GM21367 (cell line): ENCODE measurements at regions not wholly inside any gene's neighbourhood (a gene's known extent, or its start where the extent isn't known, plus 50 kb on each side); places are given as distances from the start of the nearest gene placed in this dataset.
"Not testable (repeated sequence)": the region's sequence is repeated elsewhere in the genome, so short reads cannot be mapped to it uniquely, and the experiment has no call there.

Experiments
- ATAC-seq: cut with Tn5 transposase; IDR thresholded peaks from one replicate; pipeline ENCODE4 v1.9.1; 2021; ENCODE audit not compliant: unreplicated experiment

DNA sequence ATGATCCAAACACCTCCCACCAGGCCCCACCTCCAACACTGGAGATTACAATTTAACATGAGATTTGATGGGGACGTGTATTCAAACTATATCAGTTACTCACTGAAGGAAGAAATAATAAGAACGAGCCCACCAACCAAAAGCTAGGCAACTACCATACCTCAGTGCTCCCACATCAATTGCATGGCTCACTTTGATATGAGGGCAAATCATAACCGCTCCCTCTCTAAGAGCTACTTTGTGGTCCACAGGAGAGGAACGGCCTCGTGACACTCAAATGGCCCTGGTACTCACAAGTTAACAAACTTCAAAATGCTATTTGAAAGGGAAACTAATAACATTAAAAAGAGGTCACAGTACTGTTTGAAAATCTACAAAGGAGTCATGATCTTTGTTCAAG, 170.7 kb upstream of the SLC7A11 start:
- no peak for ATAC-seq

DNA sequence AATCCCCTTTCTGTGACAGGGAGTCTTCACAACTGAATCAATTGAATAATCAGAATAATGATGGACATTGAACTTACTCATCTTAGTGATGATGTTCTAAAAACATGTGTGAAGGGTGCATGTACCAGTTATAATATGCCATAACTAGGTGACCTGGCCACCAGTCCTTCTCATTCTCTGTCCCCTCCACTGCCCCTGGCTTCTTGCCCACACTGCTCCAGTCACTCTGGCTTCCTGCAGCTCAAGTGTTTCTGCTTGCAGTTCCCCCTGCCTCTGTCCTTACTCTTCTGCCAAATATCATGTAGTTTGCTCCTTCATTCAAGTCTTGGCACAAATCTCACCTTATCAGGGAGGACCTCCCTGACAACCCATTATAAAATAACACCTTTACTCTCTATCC, 168.1 kb upstream of the SLC7A11 start:
- ATAC-seq = no peak

DNA sequence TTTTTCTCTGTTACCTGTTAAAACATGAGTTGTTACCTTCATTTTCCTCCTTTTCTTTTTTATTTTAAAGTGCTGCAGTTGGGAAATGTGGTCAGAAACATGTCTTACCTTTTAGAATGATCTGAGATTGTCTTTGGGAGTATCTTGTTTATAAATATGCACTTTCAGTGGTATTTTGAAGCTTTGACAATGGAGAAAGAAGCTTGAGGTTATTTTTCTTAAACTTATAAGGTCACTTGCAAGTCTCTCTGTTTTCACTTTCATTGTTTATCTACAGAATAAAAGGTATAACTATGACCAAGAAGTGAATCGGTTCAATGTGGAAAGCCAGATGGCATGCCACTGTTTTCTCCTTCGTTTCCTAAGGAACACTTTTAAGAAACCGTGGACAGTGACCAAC, 167.5 kb upstream of the SLC7A11 start:
- peak; percentile 37 for ATAC-seq

DNA sequence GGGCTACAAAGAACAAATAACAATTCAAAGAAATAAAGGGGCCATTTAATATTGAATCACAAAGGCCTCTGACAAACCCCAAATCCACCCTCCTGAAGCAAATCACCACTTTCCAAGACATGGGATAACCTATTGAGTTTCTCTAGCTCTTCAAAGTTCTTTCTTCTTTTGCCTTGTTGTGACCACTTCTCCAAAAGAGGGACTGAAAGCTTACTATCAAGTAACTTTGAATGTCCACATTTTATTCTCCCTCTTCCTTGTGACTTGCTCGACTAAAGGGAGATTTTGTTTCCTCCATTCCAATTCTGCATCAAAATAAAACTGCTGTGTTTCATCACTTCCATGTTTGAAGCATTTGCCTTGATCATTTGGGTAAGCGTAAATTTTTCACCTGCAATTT, 166.6 kb upstream of the SLC7A11 start:
- no peak for ATAC-seq

DNA sequence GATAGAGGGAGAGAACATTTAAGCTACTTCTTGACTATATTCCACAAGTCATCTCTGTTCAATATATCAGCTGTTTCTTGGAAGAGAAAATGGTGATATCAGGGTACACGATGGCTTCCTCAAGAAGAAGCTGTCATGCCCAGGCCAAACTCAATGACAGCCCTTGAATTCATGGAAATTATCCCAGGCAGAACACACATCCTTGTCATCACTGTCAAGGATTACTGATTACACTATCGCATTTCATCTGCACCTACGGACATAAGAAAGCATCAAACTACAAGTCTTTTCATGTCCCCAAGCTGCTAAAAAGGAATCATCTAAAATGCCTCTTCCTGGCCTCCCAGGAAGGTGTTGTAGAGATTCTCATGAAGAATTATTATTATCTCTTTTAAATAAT, 165.2 kb upstream of the SLC7A11 start:
- ATAC-seq = no peak

DNA sequence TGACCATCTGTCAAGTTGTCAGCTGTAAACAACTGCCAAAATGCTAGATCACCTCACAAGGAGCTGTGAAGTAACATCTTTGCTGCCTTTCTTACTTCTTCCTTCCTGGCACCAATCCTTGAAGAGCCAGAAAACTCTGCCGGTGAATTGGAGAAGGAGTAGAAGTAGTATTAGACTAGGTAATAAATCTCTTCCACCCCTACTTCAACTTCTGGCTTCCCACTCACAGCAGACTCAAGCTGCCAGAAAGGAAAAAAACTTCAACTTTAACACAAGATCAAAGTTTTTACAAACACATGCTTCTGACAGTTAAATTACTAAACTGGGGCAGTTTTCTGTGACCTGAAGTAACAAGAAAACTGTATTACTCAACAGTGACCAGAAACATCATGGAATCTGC, 164.7 kb upstream of the SLC7A11 start:
- no peak for ATAC-seq

DNA sequence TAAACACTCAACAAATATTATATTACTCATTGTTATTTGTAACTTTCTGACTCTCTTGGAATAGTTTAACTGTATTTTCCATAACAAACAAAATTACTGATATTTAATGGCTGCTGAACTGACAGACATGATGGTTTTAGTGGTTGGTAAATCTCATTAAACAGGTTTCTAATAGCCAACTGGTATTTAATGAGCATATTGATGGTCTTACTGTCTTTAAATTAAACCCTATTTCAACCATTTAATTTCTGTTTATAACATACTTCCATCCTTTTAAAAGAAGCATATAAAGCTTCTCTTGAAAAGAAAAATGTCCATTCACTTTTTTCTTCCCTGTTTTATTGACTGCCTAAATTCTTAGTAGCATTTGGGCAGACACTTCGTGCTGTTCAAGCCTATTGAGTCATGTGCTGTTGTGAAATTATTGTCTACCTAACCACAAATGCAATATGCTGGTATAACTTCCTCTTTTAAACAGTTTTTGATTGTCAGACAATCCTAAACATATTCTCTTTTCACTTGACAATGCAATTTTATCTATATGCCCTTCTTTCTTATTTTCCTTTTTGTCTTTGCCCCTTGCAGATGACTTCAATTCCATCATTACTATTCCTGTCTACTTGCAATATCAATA, 163.9 kb upstream of the SLC7A11 start:
- ATAC-seq = peak; percentile 58

DNA sequence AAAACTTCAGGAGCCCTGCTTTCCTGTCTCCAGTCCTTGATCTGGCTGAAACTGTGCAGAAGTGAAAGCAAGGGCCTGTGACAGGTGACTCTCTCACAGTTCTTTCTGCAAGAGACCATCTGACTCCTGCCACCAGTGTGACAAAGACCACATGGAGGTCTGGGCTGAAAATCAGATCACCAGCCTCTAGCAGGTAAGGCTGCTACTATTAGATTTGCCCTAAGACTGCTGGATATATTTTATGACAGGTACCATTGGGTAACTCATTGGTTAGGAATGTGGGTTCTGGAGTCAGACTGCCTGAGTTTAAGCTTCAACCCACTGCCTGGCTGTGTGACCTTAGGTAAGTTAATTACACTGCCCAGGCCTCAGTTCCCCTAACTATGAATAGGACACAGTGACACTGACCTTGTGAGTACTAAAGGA, 163.3 kb upstream of the SLC7A11 start:
- peak; percentile 77 for ATAC-seq

DNA sequence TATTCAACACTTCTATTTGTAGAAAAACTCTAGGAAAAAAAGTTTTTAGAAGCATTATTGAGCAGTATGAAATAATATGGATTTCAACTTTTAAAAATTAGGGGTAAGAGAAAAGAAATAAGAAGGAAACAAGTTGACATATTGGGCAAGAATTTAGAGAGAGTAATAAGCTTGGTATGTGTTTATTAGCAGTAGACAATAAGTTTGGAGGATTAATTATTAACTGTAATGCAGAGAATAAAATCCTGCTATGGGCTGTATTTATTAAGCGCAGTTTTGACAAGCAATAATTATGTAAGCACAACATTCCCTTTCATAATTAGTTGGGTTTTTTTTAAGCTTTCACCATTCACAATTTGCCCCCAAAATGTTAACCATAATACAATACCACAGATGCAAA, 162.7 kb upstream of the SLC7A11 start:
- no peak for ATAC-seq

DNA sequence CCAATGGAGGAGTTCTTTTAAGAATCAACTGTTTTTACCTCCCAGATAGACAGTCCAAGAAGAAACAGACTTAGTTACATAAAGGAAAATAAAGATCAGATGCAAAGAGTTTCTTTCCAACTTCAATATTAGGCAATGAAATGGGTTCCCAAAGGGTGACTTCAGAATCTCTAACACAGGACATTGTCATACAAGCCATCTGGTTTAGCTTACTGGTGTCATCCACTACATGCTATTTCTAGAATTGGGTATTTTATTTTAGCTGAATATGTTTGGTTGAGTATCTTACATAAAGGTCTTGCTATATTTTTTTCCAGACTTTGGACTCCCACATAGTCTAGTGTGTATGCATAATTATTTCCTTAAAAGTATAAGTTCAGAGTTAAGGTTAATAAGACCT, 162.1 kb upstream of the SLC7A11 start:
- ATAC-seq = no peak

DNA sequence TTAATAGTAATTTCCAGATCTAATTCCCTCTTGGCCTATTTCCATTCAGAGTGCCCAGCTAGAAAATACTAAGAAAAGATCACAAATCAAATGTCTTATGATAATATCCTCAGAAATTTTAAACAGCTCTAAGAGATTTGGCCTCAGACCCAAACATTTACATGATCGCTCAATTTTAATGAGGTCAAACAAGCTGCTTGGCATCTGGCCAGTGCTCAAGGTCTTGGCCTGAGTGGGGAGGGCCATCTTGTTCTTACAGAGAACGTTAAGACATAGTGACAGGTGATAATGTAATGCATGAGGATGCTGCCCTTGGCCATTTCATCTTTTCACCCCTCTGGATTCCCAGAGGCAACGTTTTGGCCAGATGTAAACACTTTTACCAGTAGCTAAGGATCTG, 159.2 kb upstream of the SLC7A11 start:
- ATAC-seq = no peak

DNA sequence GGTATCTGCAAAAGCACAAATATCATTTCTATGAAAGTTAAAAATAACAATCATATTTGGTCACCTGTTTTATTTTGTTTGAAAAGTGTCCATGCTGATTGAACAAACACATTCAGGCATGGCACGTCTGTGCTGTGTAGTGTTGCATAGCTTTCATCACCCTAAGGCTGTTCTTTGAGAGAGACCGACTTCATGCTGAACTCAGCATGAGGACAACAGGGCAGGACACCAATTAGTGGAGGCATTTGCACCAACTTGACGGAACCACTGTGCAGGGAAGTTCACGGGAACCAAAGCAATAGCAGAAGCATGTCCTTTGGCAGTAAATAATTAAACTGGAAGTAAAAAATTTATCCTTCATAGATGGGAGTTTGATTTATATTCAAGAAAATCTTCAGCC, 158.4 kb upstream of the SLC7A11 start:
- no peak for ATAC-seq

DNA sequence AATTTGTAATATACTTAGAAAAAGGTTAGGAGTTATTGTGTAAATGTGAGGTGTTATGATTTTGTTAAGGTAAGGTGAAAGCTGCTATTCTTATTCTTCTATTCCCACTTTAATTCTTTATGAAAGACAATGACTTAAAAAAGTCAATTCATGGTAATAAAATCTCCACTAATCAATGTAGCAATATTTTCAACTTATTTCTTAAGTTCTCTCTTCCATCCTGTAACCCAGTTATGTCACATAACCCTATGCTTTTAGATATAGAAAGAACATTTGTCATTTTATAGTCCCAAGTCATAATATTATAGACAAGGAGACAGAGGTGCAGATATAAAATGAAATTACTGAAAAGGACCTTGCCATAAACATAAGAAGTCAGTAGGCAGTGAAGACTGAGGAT, 157.9 kb upstream of the SLC7A11 start:
- no peak for ATAC-seq

DNA sequence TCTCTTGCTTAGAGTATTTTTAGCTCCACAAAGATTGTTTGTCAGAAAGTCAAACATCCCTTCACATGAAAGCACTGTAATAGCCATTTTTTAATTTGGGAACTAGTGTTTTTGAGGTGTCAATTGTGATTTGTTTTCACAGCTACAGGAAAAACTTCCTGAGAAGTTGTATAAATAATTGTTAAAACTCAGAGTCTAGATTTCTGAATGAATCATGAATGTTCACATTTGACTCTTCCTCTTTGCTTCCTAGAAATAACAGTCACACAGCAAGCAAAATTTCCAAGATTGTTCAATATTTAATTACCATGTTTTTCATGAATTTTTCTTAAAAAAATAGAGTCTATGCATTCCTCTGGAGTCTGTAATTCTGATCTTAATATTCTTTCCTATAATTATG, 156.9 kb upstream of the SLC7A11 start:
- ATAC-seq = no peak

DNA sequence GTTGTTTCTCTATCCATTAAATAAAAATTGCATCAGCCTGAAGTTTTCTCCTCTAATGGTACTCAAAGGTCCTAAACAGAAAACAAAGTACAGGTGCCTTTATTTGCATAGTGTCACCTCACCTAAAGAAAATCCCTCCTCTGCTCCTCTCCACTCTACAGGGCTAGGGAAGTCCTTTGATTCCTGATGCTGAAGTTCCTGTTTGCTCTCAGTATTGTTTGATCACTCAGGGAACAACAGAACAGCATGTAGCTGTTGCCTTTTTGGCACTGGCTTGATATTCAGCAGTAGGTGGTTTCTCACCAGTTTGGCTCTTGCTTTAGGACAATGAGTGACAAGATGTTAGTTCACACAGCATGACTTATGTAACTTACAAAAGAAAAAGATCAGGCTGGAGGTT, 156.2 kb upstream of the SLC7A11 start:
- ATAC-seq = no peak

DNA sequence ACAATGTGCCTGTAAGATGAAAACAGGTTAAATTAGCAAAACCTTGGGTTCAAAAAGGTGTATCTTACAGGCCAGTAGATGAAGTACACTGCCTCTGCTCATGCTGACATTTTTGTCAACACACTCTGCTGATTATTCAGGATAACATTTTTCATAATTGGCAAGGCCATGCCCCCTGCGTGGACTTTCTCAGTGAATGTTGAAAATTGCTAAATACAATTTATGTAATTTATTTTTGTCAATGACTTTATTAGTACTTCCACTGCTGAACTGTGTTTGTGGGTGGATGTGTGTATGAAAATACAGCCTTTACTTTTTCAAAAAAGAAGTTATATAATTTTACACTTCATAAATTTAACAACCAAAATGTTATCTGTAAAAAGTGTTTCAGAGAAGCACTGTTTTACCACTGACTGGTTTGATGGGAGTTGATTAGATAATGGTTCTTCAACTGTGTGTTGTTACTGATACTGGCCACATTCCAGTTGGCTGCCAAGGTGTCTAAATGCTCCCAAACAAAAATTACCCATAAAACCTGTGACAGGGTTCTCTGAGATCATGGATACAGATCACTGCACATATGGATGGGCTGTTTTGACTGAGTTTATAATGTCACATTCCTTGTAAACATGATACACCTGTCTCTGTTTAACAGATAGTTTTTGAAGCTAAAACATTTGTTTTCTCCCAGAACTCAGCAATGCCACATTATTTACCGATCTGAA, 151.9 kb upstream of the SLC7A11 start:
- no peak for ATAC-seq

DNA sequence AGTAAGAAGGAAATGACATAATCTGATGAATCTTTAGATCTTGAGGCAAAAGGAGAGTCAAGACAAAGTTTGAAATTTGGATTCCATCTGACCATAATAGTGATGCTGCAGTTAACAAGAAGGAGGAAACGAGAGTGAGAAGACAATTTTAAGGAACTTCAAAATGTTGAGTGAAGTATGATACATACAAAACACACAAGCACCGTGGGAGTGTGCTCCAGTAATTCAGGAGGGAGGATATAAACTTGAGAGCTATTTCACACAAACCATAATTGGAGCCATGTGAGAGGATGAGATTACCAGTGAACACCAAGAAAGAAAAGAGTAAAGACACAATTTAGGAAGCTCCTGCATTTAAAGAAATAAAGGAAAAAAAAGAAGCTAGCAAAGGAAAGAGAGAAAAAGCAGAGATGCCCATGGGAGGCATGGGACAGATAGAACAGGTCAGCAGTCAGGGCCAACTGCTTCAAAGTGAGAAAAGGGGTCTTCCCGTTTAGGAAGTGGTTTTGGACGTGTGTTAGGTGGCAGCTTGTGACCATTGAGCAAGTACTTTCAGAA, 150.7 kb upstream of the SLC7A11 start:
- peak; percentile 64 for ATAC-seq

DNA sequence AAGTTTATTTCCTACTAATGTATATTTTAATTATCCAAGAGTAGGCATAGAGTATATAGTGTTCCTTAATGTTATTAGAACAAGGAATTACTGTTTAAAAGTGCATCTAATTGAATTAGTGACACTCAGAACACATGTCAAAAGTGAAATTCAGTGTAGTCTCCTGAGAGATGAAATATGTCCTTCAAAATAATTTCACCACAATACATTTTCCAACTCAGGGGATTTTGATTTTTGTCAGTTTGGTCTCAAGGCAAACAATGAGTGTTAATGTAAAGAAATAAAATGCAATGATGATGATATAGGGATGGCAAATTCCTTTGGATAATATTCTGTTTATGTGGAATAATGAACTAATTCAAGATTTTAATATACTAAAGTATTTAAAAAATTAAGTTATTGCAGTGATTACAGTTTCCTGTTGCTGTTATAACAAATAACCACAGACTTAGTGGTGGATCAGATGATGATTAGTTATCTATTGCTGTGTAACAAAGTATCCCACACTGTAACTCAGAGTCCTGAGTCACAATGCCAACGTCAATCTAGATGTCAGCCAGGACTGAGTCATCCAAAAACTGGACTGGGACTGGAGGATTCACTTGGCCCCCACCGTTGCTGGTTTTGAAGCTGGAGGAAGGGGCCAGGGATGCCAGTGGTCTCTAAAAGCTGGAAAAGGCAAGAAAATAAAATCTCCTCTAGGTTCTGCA, 148.0 kb upstream of the SLC7A11 start:
- ATAC-seq = no peak

DNA sequence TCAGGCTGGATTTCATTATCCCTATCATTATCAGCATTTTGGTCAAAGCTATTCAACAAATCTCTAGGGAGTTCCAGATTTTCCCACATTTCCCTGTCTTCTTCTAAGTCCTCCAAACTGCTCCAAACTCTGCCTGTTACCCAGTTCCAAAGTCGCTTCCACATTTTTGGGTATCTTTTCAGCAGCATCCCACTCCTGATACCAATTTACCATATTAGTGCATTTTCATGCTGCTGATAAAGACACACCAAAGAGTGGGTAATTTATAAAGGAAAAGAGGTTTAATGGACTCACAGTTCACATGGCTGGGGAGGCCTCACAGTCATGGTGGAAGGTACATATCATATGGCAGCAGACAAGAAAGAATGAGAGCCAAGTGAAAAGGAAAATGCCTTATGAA, 132.8 kb upstream of the SLC7A11 start:
- ATAC-seq = no peak

DNA sequence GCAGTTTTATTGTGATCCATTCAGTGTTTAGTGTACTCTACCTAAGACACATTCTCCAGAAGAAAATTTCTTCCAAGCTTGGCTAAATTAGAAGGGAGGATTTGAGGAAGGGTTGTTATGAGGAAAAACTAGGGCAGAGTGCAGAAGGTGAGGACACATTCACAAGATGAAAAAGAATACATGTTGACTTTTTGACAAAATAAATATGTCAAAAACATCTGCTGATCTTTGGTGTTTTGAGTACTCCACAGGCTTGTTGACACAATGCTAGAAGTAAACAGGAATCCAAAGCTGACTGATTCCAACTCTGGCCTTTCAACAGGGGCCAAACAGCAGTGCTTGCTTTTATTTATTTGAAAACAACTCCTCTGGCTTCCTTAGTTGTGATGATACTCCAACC, 125.8 kb upstream of the SLC7A11 start:
- no peak for ATAC-seq

DNA sequence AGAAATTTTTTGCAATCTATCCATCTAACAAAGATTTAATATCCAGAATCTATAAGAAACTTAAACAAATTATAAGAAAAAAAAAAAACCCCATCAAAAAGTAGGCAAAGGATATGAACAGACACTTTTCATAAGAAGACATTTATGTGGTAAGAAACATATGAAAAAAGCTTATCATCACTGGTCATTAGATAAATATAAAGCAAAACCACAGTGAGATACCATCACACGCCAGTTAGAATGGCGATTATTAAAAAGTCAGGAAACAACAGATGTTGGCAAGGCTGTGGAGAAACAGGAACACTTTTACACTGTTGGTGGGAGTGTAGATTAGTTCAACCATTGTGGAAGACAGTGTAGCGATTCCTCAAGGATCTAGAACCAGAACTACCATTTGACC, 110.3 kb upstream of the SLC7A11 start:
- not testable (repeated sequence) for ATAC-seq

DNA sequence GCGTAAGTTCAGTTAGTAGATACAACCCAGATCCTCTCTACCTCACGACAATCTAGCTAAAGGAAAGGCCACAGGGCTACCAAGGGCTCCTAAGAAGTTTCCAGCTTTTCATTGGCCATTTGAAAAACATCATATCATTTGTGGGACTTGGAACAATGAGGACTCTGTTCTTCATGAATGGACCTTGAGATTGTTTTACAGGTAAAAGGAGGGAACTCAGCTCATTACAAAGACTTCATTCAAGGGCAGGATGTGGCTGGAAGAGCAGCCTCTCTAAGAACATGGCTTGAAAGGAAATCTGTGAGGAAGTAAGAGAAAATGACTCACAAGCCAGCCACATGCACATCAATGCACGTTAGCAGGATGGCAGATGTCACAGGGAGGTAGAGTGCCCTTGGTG, 105.9 kb upstream of the SLC7A11 start:
- ATAC-seq = no peak
